ENCODE measurements at regions not wholly inside any gene's neighbourhood (a gene's known extent, or its start where the extent isn't known, plus 50 kb on each side); places are given as distances from the start of the nearest gene placed in this dataset.

DNA sequence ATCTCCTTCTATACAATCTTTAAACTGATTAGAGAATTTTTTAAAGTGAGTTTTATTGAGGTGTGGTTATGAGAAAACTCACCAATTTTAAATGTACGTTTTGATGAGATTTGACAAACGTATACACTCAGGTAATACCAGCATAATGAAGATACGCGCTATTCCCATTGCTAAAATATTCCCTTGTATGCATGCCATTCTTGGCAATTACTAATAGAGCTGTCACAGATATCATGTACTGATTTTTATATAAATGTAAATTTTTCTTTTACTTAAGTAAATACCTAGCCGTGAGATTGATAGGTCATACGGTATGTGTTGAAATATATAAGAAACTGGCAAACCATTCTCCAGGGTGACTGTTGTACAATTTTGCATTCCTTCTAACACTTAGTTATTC, 384.7 kb downstream of the PTH2R start:
- TF ChIP-seq, protein P1, sequence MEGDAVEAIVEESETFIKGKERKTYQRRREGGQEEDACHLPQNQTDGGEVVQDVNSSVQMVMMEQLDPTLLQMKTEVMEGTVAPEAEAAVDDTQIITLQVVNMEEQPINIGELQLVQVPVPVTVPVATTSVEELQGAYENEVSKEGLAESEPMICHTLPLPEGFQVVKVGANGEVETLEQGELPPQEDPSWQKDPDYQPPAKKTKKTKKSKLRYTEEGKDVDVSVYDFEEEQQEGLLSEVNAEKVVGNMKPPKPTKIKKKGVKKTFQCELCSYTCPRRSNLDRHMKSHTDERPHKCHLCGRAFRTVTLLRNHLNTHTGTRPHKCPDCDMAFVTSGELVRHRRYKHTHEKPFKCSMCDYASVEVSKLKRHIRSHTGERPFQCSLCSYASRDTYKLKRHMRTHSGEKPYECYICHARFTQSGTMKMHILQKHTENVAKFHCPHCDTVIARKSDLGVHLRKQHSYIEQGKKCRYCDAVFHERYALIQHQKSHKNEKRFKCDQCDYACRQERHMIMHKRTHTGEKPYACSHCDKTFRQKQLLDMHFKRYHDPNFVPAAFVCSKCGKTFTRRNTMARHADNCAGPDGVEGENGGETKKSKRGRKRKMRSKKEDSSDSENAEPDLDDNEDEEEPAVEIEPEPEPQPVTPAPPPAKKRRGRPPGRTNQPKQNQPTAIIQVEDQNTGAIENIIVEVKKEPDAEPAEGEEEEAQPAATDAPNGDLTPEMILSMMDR (conservative IDR thresholded peaks at IDR 0.05) = no peak
- no peak for TF ChIP-seq ZFX (IDR thresholded peaks at IDR 0.05)
